H1 (cell line): ENCODE measurements at regions not wholly inside any gene's neighbourhood (a gene's known extent, or its start where the extent isn't known, plus 50 kb on each side); places are given as distances from the start of the nearest gene placed in this dataset.

Experiments
- CTCF ChIA-PET: fragments of 300-600 bp; sonication (Branson Sonifier 250); formaldehyde crosslinking; loops from one replicate; lab custom pipeline; 2021; ENCODE audit not compliant: partially characterized antibody; lab: Charles Lee
- POLR2A ChIA-PET: fragments of 300-600 bp; sonication (Branson Sonifier 250); formaldehyde crosslinking; loops from one replicate; lab custom pipeline; 2021; ENCODE audit warnings: inconsistent platforms; ENCODE audit not compliant: partially characterized antibody; lab: Charles Lee
- DNase-seq, 2 experiments: peaks; one replicate each; pipeline versions ENCODE4 v3.0.0 to v3.0.0-alpha.2; 2010 to 2022; ENCODE audit warnings: low spot score in 2 of 2, low read depth in 1 of 2, mixed read lengths in 1 of 2
- FAIRE-seq: peaks from 2 replicates; lab custom pipeline; 2011; peaks lifted over from hg19 to GRCh38; lab: Jason Lieb, UNC
- H2AFZ ChIP-seq: 2 replicates; pipeline ENCODE4 v1.8.1; 2012; ENCODE audit warnings: low read length, inconsistent platforms
- H2AK5ac ChIP-seq: 2 replicates; pipeline ENCODE4 v1.6.1; 2013; ENCODE audit warnings: low read depth, low read length
- H2BK120ac ChIP-seq: replicated peaks from 2 replicates; pipeline ENCODE3; 2013; ENCODE audit warnings: low read depth, low read length, inconsistent platforms
- H2BK12ac ChIP-seq: 2 replicates; pipeline ENCODE4 v1.6.1; 2013; ENCODE audit warnings: low read depth, low read length
- H2BK15ac ChIP-seq: 2 replicates; pipeline ENCODE4 v1.6.1; 2013; ENCODE audit warnings: low read length
- H2BK20ac ChIP-seq: 2 replicates; pipeline ENCODE4 v1.6.1; 2013; ENCODE audit warnings: low read length
- H2BK5ac ChIP-seq: 2 replicates; pipeline ENCODE4 v1.6.1; 2013; ENCODE audit warnings: low read depth, low read length
- H3K14ac ChIP-seq: 2 replicates; pipeline ENCODE4 v1.6.1; 2013; ENCODE audit warnings: inconsistent platforms; ENCODE audit not compliant: insufficient read length
- H3K18ac ChIP-seq: 2 replicates; pipeline ENCODE4 v1.6.1; 2013; ENCODE audit warnings: low read length; ENCODE audit errors: extremely low read depth
- H3K23ac ChIP-seq: 2 replicates; pipeline ENCODE4 v1.6.1; 2013; ENCODE audit warnings: inconsistent platforms; ENCODE audit not compliant: insufficient read length
- H3K23me2 ChIP-seq: 2 replicates; pipeline ENCODE4 v1.6.1; 2013; ENCODE audit warnings: low read depth, low read length
- H3K27ac ChIP-seq: 2 replicates; pipeline ENCODE4 v1.6.1; 2011; ENCODE audit warnings: low read depth, low read length, inconsistent platforms
- H3K27me3 ChIP-seq, 4 experiments: replicated peaks in 1 of 4; 1 replicate in 1 of 4; 2 replicates in 3 of 4; pipeline versions ENCODE4 v1.6.1 to v1.8.1; 2011 to 2013; ENCODE audit warnings: low read length in 3 of 4, mild to moderate bottlenecking in 3 of 4, inconsistent platforms in 2 of 4, mixed read lengths in 2 of 4, moderate library complexity in 1 of 4; ENCODE audit not compliant: control insufficient read depth in 3 of 4, insufficient read depth in 3 of 4; ENCODE audit errors: extremely low read depth in 1 of 4
- H3K36me3 ChIP-seq, 4 experiments: 2 replicates each; pipeline versions ENCODE4 v1.6.1 to v1.8.1; 2011 to 2013; ENCODE audit warnings: mild to moderate bottlenecking in 4 of 4, low read length in 3 of 4, moderate library complexity in 2 of 4, control low read depth in 1 of 4, inconsistent platforms in 1 of 4; ENCODE audit not compliant: insufficient read depth in 4 of 4, control insufficient read depth in 2 of 4
- H3K4ac ChIP-seq: replicated peaks from 2 replicates; pipeline ENCODE3; 2013; ENCODE audit warnings: low read length, low read depth, mixed read lengths, inconsistent platforms; ENCODE audit not compliant: insufficient read length
- H3K4me1 ChIP-seq, 4 experiments: replicated peaks in 1 of 4; 1 replicate in 1 of 4; 2 replicates in 3 of 4; pipeline versions ENCODE4 v1.6.1 to v1.8.1; 2011 to 2013; ENCODE audit warnings: low read length in 3 of 4, inconsistent platforms in 2 of 4, mixed read lengths in 1 of 4; ENCODE audit not compliant: insufficient read depth in 4 of 4, control insufficient read depth in 3 of 4
- H3K4me2 ChIP-seq, 2 experiments: 2 replicates each; pipeline versions ENCODE4 v1.6.1 to v1.8.1; 2011 to 2013; ENCODE audit warnings: low read depth in 2 of 2, low read length in 2 of 2, control low read depth in 1 of 2, inconsistent platforms in 1 of 2, mild to moderate bottlenecking in 1 of 2; ENCODE audit not compliant: insufficient read depth in 1 of 2
- H3K4me3 ChIP-seq, 4 experiments: fragments of 200-600, 300-600 bp in 1 of 4; sonication (generic), shearing (Covaris generic), sonication (Bioruptor Twin) in 1 of 4; 2 replicates each; pipeline versions ENCODE4 v1.5.1 to v1.8.1; 2011 to 2016; ENCODE audit warnings: low read length in 4 of 4, low read depth in 3 of 4, control low read depth in 2 of 4, inconsistent platforms in 2 of 4, mild to moderate bottlenecking in 2 of 4, mixed read lengths in 1 of 4, moderate library complexity in 1 of 4; ENCODE audit not compliant: insufficient read depth in 2 of 4; ENCODE audit errors: extremely low read depth in 1 of 4
- H3K56ac ChIP-seq: replicated peaks from 2 replicates; pipeline ENCODE3; 2013; ENCODE audit warnings: low read depth, mild to moderate bottlenecking, mixed read lengths, low read length, inconsistent platforms; ENCODE audit not compliant: insufficient read length
- H3K79me1 ChIP-seq: 2 replicates; pipeline ENCODE4 v1.6.1; 2013; ENCODE audit warnings: low read depth, low read length, control low read depth
- H3K79me2 ChIP-seq, 2 experiments: 2 replicates each; pipeline versions ENCODE4 v1.6.1 to v1.8.1; 2012 to 2013; ENCODE audit warnings: low read length in 2 of 2, mild to moderate bottlenecking in 2 of 2, inconsistent platforms in 1 of 2; ENCODE audit not compliant: insufficient read depth in 2 of 2, control insufficient read depth in 1 of 2
- H3K9ac ChIP-seq, 4 experiments: replicated peaks in 1 of 4; 1 replicate in 1 of 4; 2 replicates in 3 of 4; pipeline versions ENCODE4 v1.6.1 to v1.8.1; 2011 to 2013; ENCODE audit warnings: low read depth in 3 of 4, low read length in 3 of 4, control low read depth in 2 of 4, mild to moderate bottlenecking in 2 of 4, moderate library complexity in 2 of 4, inconsistent platforms in 1 of 4; ENCODE audit errors: extremely low read depth in 1 of 4
- H3K9me3 ChIP-seq, 2 experiments: 2 replicates each; pipeline versions ENCODE4 v1.6.1 to v1.8.1; 2012 to 2013; ENCODE audit warnings: mild to moderate bottlenecking in 2 of 2, moderate library complexity in 2 of 2, control low read depth in 1 of 2, inconsistent platforms in 1 of 2, low read depth in 1 of 2, low read length in 1 of 2, mixed read lengths in 1 of 2; ENCODE audit not compliant: insufficient read depth in 2 of 2
- H4K20me1 ChIP-seq, 2 experiments: replicated peaks in 1 of 2; 2 replicates each; pipeline versions ENCODE3 to v1.8.1; 2011 to 2013; ENCODE audit warnings: inconsistent platforms in 2 of 2, low read length in 2 of 2, mild to moderate bottlenecking in 1 of 2; ENCODE audit not compliant: insufficient read depth in 2 of 2, control insufficient read depth in 1 of 2
- H4K5ac ChIP-seq: 2 replicates; pipeline ENCODE4 v1.6.1; 2013; ENCODE audit warnings: low read length, low read depth, mixed read lengths, inconsistent platforms; ENCODE audit not compliant: insufficient read length
- H4K8ac ChIP-seq: 2 replicates; pipeline ENCODE4 v1.8.0; 2013; ENCODE audit warnings: mild to moderate bottlenecking, moderate library complexity, low read length, inconsistent platforms; ENCODE audit not compliant: insufficient read depth; ENCODE audit errors: extremely low read depth
- H4K91ac ChIP-seq: replicated peaks from 2 replicates; pipeline ENCODE3; 2013; ENCODE audit warnings: low read length, mixed read lengths, inconsistent platforms; ENCODE audit not compliant: insufficient read length
- FOSL1 ChIP-seq: IDR thresholded peaks from 2 replicates; pipeline ENCODE4 v1.6.1; 2011; ENCODE audit warnings: mild to moderate bottlenecking, low read depth, low read length, moderate library complexity; ENCODE audit not compliant: insufficient read depth
- KDM1A ChIP-seq: fragments of 200-600, 300-600 bp; sonication (generic); IDR thresholded peaks from 2 replicates; pipeline ENCODE4 v1.7.1; 2016; ENCODE audit warnings: mild to moderate bottlenecking, low read length, borderline replicate concordance
- NANOG ChIP-seq: IDR thresholded peaks from 2 replicates; pipeline ENCODE4 v1.6.1; 2011; ENCODE audit warnings: low read length, low read depth, mild to moderate bottlenecking, inconsistent platforms; ENCODE audit not compliant: insufficient read depth, poor library complexity, severe bottlenecking
- POU5F1 ChIP-seq: IDR thresholded peaks from 2 replicates; pipeline ENCODE4 v1.6.1; 2011; ENCODE audit warnings: low read depth, mild to moderate bottlenecking, low read length, moderate library complexity
- SAP30 ChIP-seq: fragments of 300-600 bp; sonication (generic); IDR thresholded peaks from 2 replicates; pipeline ENCODE4 v1.7.1; 2012; ENCODE audit warnings: low read length, moderate library complexity, mild to moderate bottlenecking, inconsistent platforms; ENCODE audit not compliant: insufficient read depth, insufficient replicate concordance
- SRF ChIP-seq: IDR thresholded peaks from 2 replicates; pipeline ENCODE4 v1.6.1; 2011; ENCODE audit warnings: mild to moderate bottlenecking, low read depth, low read length, moderate library complexity
- TBP ChIP-seq: IDR thresholded peaks from 2 replicates; pipeline ENCODE4 v1.6.1; 2011; ENCODE audit warnings: low read depth, low read length, improper control_type of control experiment
- WGBS, 2 experiments: shearing (Covaris generic) in 1 of 2; methylation state at CpG; one replicate each; pipeline versions ENCODE4 v1.1.6 to v1.1.7; 2013 to 2015; ENCODE audit warnings: low lambda C conversion rate in 2 of 2, mixed read lengths in 2 of 2, inconsistent platforms in 1 of 2, low coverage in 1 of 2, missing lambda C conversion rate in 1 of 2; ENCODE audit not compliant: insufficient replicate concordance in 2 of 2, insufficient coverage in 1 of 2, insufficient read length in 1 of 2; ENCODE audit errors: extremely low coverage in 1 of 2, missing lambda C conversion rate in 1 of 2; 5-methylcytosine and 5-hydroxymethylcytosine counted together

DNA sequence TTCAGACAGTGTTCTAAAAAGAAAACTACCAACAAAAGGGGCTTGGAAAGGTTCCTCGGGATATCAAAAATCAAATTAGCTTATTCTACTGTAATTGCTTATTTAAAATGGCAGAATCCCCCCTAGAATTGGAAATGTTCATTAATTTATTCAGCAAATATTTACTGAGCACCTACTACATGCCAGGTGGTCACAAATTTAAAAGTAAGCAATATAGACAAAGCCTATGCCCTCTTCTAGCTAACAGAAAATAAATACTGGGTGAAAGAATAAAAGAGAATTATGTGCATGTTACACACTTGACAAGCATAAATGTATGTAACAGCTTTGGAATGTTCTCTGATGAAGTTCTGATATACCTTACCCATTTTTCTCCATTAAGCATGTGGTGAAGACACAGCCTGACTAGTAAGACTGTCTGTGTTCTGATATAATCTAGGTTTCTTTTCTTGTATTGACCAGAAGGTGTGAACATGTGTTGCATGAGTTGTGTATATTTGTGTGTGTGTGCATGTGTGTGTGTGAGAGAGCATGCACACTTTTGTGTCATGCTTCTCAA is 606.7 kb upstream of the CITED2 start:
- peaks cover 0 to 13% (median 6%) of the 10 kb centered on the region in 4 experiments; a peak in 5 of 7 replicates for H3K4me1 ChIP-seq
- 0 out of 2 replicates have a peak overlapping the region, but pooled peaks have one; percentile 93 for H2BK15ac ChIP-seq
- ChIA-PET CTCF (interaction anchor here (0.7 to 1.2 kb wide), 2 partner anchors 70 to 455 kb away, joined by 3 read pairs; no protein-coding TSS in a partner anchor), POLR2A (interaction anchor here (1.7 kb wide), 1 partner anchor 606 kb away, joined by 5 read pairs; the partner anchor contains the start of gene CITED2)
- H4K91ac ChIP-seq = no peak overlapping the region
- no peaks in the 10 kb centered on the region; the same call in 1 of the 2 replicates for H3K23me2 ChIP-seq
- no peaks in the 10 kb centered on the region for H3K79me2 ChIP-seq
- no peak overlapping the region for H3K18ac ChIP-seq
- H4K5ac ChIP-seq = peak overlapping the region; percentile 38
- WGBS, 2 experiments = 91% methylated on average over 1 of the region's 1 CpG; no CpG with 5 or more reads in 1 of the 2 experiments
- no peaks in the 10 kb centered on the region for H3K9me3 ChIP-seq
- no peak overlapping the region for H2AK5ac ChIP-seq
- no peak overlapping the region for H3K9ac ChIP-seq
- H4K20me1 ChIP-seq = no peaks in the 10 kb centered on the region
- H3K27me3 ChIP-seq = no peaks in the 10 kb centered on the region
- no peaks in the 10 kb centered on the region for H3K79me1 ChIP-seq
- no peak overlapping the region for H3K14ac ChIP-seq
- H3K27ac ChIP-seq = no peak overlapping the region
- 0 out of 2 replicates have a peak overlapping the region, but pooled peaks have one; percentile 45 for H2BK5ac ChIP-seq
- H4K8ac ChIP-seq = no peak overlapping the region
- H2BK120ac ChIP-seq = peak overlapping the region; percentile 80
- H2BK20ac ChIP-seq = 0 out of 2 replicates have a peak overlapping the region, but pooled peaks have one; percentile 53
- no peaks in the 10 kb centered on the region for H3K36me3 ChIP-seq
- FAIRE-seq (no peak), DNase-seq (no peak)
- H2AFZ ChIP-seq = no peak overlapping the region
- no peak overlapping the region for H3K4me3 ChIP-seq
- no peak overlapping the region for H3K56ac ChIP-seq
- H3K23ac ChIP-seq = no peak overlapping the region
- peak overlapping the region; percentile 84; the same call in 1 of the 2 replicates for H2BK12ac ChIP-seq
- peak overlapping the region; percentile 90 for H3K4ac ChIP-seq
- H3K4me2 ChIP-seq = peak overlapping the region in 1 of 2 experiments; percentile 58; a peak in 1 of 4 replicates
- TF ChIP-seq NANOG (no peak), KDM1A (no peak), POU5F1 (no peak), TBP (no peak), SAP30 (no peak), SRF (no peak), FOSL1 (no peak)
